Activated T-cell treated with anti-CD3 and anti-CD28 coated beads, Interleukin-2, amount 50 U/mL, for 1 hour (primary cell): ENCODE measurements at regions not wholly inside any gene's neighbourhood (a gene's known extent, or its start where the extent isn't known, plus 50 kb on each side); places are given as distances from the start of the nearest gene placed in this dataset.
"Not testable (repeated sequence)": the region's sequence is repeated elsewhere in the genome, so short reads cannot be mapped to it uniquely, and the experiment has no call there.

ENCODE experiments used
- DNase-seq: peaks from one replicate; pipeline ENCODE4 v3.0.0-alpha.2; 2020

DNA sequence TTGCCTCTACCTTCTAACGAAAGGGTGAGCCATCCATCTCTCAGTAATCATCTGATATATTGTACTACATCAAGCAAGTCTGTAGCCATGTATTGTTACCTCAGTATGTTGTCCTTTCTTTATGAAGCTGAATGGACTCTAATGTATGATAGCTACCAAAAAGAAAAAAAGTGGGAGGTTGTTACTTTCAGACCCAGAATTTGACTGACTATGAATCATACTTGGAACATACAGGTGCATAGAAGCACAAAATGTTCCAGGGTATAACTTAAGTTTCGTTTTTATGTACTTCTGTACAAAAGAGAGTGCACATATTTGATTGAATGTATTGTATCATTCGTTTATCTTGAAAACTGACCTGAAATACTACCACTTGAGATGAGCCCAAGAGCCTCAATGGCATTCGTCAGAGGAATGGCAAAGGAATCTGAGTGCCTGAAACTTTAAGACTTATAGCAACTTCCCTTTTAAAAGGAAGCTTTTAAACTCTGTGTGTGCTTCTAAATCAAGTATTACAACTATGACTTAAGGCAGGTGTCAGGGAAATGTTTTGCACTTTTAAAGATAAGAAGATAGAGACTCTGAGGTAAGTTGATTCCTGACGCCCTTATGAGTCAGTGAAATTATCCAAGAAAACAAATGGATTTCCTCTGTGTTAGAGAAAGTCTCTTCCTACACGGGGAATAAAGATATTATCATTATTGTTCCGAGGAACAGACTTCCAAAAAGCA lies 951.5 kb downstream of the GALC start:
- DNase-seq = no peak

DNA sequence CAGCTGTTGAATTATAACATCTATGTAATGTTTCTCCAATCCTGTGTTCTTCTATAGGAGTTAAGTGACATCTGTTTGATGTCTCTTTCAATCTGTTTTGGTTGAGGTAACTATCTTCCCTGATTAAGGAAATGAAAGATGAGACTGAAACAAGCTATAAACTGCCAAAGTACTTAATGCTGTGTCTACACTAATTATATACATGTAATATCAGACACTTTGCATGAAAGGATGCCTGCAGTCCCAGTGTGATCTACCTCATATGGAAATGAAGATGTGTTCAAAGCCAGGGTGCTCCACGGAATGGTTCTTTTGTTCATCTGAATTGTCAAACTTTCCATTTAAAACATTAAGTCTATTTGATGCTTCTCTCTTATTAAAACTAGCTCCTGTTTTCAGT lies 958.3 kb downstream of the GALC start:
- DNase-seq = no peak

DNA sequence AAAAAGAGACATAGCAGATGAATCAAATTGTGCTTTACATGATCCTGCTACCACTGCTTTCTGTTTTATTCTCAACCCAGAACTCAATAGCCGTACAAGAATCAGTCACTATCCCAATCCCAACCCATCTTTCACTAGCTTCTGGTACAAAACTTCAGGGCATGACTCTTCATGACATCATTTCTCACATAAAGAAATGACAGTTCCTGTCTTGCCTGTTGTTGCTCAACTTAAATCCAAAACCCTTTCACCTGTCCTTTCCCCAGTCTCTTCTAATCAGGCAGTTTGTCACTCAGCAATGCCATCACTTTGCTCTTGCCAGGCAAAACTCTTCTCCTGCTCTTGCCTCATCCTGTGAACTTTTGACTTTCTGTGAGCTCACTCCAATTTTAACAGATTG lies 962.8 kb downstream of the GALC start:
- no peak for DNase-seq

DNA sequence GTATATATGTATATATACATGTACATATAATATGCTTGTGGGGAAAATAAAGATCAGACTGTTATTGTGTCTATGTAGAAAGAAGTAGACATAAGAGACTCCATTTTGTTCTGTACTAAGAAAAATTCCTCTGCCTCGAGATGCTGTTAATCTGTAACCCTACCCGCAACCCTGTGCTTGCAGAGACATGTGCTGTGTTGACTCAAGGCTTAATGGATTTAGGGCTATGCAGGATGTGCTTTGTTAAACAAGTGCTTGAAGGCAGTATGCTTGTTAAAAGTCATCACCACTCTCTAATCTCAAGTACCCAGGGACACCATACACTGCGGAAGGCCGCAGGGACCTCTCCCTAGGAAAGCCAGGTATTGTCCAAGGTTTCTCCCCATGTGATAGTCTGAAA lies 972.9 kb downstream of the GALC start:
- DNase-seq = not testable (repeated sequence)

DNA sequence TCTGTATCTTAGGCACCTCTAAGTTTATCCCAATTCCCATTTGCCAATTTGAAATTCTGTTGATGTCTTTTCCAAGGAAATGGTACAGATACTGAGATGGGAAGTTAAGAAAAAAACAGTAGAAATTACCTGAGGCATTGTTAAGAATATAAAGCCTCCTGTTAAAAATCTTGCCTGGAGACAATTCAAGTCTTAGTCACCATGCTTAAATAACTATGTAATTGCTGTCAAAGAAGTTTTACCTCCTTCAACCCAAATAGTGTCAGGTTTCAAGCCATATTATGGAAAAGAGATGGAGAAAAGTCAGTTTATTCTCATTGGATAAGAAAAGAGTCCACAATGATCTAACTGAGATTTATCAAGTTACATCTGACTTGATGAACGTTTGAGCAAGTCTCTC lies 974.7 kb downstream of the GALC start:
- no peak for DNase-seq

DNA sequence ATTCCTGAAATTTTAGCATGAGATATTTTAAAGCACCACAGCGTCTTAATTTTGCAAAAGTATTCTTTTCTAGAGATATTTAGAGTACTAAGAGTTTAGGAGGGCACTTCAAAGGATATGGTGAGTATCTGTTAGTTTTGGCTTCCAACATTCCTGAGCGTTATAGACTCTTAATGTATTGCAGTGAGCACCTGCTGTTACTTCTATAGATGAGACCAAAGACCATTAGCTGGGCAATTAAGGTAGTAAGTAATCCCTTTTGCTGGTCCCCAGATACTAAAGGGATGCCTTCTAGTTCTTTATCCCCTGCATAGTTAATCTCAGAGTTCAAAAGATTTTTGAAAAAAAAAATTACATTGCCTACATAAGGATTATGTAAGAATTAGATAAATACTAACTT lies 975.6 kb downstream of the GALC start:
- no peak for DNase-seq

DNA sequence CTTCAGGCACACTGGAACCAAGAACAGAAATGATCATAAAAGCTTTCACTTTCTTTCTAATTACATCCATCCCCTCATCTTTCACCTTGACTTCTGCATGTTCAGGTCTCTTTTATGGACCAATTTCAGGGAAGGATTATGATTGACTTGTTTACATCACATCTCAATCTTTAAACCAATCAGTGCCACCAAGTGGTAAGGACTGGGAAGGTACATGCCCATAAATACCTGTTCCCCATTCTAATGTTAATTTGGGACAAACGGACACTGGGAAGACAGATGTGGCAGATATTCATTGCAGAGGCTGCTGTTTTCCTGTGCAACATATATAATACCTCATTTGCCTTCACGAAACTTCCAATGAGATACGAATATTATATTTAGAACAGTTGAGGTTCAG lies 978.1 kb downstream of the GALC start:
- no peak for DNase-seq

DNA sequence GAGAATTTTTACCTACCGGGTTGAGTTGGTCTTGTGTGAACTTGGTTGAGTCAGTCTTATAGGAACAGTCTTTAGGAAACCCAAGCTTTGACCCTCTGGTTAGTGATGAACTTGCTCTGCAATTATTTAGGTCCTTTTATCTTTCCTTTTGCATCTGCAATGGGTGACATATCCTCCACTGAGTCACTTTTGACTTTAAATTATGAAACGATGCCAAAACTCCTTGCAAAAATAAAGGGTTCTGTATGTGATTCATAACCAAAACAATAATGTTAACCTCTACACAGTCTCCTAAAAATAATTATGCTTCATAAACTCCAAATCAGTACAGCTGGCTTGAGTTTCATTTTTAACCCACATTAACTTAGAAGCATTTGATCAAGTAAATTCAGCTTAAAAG lies 979.4 kb downstream of the GALC start:
- DNase-seq = no peak

DNA sequence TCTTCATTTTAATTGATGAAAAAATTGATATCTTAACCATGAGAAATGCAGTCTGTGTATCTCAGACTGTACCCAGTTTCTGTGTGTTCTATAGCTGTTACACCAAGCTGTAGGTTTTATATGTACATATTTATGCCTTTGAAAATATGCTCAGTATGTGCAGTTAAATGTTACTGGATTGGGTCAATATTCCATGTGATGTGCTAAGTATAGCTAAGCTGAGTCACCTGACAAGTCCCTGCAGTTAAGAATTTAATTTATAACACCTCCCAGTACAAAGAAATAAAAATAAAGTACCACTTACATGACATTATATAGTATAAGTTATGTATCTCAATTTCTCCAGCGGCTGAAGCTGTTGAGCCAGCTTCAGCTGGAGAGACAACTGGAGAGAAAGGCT lies 984.0 kb downstream of the GALC start:
- DNase-seq = no peak

DNA sequence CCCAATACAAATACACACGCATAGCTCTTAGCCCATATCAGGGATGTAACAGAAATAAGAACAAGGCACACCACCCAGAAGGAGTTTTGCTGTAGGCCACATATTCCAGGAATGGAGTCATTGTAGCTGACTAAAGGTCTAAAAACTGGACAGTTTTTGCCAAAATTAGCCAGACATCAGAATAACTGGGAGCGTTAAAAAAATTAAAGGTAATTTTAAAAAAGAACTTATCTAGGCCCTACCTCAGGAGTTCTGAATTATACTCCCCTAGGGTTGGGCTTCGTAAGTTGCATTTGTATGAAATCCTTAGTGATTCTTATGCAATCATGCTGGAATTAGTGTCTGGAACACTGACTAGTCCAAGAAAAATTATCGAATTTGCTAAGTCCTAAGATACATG lies 987.7 kb downstream of the GALC start:
- no peak for DNase-seq

DNA sequence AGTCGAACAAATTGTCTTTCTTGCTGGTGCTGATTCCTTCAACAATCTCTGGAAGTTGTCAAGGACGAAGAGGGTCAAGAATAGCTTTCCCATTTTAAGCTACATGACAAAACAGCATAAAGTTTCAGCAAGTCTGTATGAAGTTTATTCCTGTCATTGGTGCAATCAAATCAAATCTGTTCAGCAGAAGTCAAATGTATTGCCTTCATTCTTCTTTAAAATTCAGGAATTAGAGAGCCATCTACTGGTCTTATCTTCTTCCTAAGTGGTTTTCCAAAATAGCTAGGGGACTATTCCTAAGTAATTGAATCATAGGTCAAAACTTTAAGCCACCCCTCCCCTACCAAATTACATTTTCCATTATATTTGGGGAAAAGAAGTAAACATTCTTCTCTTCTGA lies 990.2 kb downstream of the GALC start:
- no peak for DNase-seq

DNA sequence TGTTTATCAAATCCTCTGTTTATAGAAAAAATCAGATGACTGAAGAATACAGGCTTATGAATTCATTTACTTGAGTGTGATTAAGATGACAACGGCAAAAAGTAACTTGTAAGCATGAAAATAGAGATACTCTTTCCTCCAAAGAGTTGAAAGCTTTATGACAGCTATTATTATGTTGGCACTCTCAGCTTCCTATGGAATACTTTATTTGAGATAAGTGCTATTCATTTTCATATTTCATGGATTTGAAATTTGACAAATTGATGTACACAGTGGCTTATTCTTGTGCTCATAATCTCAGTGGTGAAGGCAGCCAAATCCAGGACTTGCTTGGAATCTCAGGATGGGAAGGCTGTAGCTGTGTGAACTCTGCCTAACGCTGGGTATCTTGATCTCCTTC lies 991.6 kb downstream of the GALC start:
- DNase-seq = no peak

DNA sequence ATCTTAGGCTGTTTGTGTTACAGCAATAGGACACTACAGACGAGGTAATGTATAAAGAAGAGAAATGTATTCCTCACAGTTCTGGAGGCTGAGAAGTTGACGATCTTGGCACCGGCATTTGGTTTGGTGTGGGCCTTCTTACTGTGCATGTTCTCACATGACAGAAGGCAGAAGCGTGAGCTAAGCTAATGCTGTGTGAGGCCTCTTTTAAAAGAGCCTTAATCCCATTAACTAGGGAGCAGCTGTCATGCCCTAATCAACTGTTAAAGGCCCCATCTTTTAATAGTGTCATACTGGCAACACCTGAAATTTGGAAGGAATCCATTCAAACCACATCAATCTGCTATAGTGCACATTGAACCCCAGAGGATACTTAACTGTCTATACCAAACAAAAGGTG lies 992.9 kb downstream of the GALC start:
- DNase-seq = no peak

DNA sequence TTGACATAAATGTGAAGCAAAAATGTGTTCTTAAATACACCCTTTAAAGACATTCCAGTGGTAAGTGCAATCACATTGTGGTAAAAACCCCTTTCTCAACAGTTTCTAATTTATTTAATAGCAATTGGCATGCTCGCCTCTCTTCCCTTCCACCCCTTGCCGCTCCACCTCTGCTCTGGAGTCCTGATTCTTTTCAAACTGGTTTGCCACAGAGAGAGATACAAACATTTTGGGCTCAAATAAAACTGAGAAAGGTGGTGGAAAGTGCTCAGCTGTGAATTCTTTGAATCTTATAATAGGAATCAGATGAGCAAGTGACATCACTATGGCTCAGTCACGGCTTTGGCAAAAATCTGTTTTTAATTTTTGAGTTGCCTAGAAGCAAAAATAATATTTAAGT lies 993.9 kb downstream of the GALC start:
- no peak for DNase-seq

DNA sequence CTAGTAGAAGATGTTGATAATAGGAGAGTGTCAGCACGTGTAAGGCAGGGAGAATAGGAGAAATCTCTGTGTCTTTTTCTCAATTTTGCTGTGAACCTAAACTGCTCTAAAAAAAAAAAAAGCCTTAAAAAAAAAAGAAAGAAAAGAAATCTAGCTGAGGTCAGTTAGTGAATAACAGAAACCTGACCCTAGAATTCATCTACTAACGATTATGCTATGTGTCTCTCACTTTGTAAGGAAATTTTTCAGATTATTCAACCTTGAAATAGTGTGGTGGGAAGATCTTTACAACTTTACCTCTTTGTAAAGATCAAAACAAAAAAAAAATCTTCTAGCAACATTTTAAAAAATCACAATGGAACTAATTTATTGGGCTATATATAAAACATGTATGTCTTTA lies 995.7 kb downstream of the GALC start:
- no peak for DNase-seq

DNA sequence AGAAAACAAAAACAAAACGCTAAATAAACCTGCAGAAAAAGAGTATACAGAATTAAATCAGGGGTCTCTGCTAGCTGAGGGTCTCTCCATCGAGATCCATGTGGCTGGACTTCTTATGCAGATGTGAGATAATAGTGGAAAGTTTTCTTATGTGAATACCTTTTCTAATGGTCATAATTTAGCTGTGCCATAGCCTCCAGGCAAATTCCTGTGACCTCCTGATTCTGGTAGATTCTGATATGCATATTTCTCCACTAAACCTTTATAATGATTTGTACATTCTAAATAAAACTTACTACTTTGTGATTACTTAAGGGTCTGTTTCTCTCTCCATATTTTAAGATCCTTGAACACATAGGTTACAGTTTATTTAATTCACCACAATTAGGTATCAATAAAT lies 1002.6 kb downstream of the GALC start:
- DNase-seq = no peak

DNA sequence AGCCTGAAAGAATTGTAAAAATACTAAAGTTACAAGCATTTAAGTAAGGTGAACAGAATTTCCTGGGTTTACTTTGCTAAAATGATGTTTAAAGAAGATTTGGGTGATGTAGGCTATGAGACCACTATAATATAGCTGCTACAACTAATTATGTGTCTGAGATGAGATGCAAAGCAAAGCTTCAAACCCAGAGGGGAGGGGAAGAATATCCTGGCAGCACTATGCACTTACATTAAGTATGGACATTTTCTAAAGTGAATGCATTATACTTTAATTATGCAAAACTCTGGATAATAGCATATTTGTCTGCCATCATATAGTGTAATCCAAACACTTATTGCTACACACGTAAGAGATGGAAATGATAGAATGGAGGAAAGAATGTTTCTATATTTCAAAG lies 1003.7 kb downstream of the GALC start:
- DNase-seq = no peak

DNA sequence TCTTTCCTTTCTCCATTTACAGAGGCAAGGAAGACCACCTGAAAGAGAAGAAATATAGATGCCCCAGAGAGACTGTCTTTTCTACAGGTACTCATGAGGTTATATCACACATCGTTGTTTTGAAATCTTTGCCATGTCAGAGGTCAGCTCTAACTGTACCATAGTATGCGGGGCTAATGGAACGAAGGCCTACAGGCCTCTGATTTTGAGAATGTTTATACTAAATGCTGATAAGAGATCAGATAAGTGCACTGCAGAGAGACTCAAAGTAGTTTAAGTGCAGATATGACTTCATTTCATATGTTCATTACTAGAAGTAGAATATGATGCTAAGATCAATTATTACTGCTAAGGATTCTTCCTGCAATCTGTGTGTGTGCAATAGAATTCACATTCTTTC lies 1005.0 kb downstream of the GALC start:
- no peak for DNase-seq

DNA sequence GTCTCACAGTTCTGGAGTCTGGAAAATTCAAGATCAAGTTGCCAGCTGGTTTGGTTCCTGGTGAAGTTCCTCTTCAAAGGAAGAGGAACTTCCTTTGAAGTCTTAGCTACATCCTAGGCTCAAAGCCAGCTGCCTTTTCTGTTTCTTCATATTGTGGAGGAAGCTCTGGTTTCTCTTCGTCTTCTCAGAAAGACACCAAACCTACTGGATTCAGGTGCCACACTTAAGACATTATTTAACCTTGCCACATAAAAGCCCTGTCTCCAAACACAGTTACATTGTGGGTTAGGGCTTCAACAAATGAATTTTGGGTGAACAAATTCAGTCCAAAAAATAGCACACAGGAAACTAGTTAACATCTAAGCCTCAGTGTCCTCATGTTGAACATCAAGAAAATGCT lies 1019.8 kb downstream of the GALC start:
- no peak for DNase-seq

DNA sequence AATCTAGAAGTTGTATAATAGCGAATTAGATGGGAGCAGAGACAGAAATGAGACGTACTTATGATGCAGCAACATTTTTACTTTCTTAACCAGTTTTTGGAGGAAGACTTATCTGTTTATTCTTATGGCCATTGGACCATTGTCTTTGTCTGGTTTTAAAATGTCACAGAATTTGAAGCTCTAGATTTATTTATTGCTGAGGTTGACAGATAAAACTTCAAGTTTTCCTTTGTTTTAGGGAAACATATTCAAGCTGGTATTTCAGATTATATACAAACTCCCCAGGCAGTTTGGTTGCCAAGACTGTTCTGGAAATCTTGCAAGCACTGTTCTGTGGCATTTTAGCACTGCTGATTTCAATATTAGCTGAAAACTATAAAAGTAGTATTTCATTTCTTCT lies 1021.7 kb downstream of the GALC start:
- DNase-seq = no peak

DNA sequence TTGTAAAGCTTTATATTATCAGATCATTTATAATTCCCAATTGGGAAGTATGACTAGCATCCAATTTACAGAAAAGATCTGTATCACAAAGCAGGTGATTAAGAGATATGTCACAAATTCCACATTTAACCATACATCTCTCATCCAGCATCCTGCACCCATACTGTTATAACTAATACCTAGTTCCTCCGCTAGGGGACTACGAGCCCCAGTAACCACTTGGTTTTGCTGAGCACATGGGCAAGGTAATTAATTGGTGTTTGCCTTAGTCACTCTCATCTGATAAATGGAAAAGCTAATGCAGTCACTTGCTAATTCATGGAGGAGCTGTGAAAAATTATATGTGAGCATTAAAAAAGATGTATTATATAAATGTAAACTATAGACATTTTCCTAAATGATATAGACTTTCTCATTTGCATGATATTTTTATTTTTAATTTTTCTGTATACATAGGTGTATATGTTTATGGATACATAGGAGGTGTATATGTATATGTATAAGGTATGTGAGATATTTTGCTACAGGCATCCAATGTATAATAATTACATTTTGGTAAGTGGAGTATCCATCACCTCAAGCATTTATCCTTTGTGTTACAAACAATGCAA lies 1031.8 kb downstream of the GALC start:
- no peak for DNase-seq

DNA sequence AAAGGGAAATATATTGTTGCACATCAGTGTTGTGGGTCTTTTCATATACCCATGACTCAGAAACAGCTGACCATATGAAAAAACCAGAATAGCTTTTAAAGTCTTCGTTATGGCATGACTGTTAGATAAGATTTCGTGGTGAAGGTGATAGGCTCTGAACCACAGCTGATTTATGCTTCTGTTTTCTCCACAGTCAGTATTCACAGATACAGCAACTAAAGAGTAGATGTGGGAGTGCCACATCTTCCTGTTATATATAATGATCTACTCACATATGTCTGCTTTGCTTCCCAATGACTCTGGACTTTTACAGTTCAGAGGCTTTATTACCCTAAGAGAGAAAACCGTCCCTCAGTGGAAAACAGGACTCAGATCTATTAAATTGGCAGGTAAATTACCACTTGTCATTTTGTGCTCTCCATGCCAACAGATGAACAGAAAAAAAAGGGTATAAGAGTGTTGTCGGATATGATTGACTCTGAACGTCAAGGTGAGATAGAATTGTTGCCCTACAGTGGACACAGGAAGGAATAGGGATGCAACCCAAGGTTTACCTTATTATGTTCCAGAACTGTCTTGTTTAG lies 1037.1 kb downstream of the GALC start:
- DNase-seq = no peak

DNA sequence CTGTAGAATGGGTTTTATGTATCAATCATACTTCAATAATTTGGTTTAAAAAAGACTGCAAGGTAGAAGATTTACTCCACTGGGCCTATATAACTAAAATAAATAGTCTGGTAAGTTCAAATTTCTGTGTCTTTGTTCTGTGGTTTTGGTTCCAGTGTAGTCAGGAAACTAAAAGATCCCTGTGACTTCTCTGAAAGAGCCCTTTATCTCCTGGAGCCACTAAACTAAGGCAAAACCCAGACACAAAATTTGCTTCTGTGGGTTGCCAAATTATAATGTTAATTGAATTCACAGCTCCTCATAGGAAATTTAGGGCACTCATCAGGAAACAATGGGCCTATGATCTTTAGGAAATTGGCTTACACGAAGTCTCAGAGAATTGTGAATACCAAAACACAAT lies 1038.4 kb downstream of the GALC start:
- DNase-seq = no peak

DNA sequence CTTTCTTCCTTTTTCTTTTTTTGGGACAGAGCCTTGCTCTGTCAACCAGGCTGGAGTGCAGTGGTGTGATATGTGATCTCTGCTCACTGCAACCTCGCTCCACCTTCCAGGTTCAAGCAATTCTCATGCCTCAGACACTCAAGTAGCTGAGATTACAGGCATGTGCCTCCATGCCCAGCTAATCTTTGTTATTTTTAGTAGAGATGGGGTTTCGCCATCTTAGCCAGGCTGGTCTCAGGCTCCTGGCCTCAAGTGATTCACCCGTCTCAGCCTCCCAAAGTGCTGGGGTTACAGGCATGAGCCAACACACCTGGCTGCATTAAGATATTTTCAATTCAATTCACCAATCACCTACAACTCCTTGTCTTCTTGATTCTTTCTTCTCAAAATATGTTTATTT lies 1046.5 kb downstream of the GALC start:
- DNase-seq = no peak

DNA sequence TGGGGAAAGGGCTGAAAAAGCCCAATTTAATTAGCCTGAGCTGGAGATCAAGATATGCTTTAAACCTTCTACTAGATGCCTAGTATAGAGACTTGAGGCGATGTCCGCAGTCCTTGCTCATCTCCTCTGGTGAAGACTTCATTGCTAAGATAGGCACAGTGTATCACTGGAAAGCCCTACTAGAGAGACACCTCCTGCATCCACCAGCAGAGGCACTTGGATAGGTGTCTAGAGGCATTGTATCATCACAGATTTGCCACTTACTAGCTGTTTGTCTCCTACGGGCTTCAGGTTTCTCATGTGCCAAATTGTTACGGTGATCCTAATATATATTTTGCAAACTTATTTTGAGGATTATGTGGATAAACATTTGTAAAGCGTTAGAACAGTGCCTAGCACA lies 1048.5 kb downstream of the GALC start:
- no peak for DNase-seq
